Neutrophil (primary cell): ENCODE measurements at regions not wholly inside any gene's neighbourhood (a gene's known extent, or its start where the extent isn't known, plus 50 kb on each side); places are given as distances from the start of the nearest gene placed in this dataset.

Source experiments
- H3K27ac ChIP-seq: fragments of 200-600 bp; sonication (generic); 2 replicates; pipeline ENCODE4 v1.5.1; 2016; ENCODE audit warnings: mild to moderate bottlenecking, moderate library complexity
- H3K27me3 ChIP-seq: fragments of 200-600 bp; sonication (generic); 2 replicates; pipeline ENCODE4 v1.6.0; 2016; ENCODE audit warnings: mild to moderate bottlenecking
- H3K36me3 ChIP-seq: fragments of 200-600 bp; sonication (generic); 2 replicates; pipeline ENCODE4 v1.5.1; 2017
- H3K4me1 ChIP-seq, 2 experiments: fragments of 200-600 bp in 1 of 2; sonication (generic) in 1 of 2; 1 replicate in 1 of 2; 2 replicates in 1 of 2; pipeline versions ENCODE4 v1.5.1 to v1.6.1; 2013 to 2016; ENCODE audit warnings: low read depth in 1 of 2, low read length in 1 of 2, mild to moderate bottlenecking in 1 of 2, moderate library complexity in 1 of 2; ENCODE audit not compliant: control insufficient read depth in 1 of 2, insufficient read depth in 1 of 2
- H3K4me3 ChIP-seq, 2 experiments: fragments of 200-600 bp in 1 of 2; sonication (generic) in 1 of 2; 1 replicate in 1 of 2; 2 replicates in 1 of 2; pipeline ENCODE4 v1.5.1; 2013 to 2016; ENCODE audit warnings: low read depth in 1 of 2, low read length in 1 of 2, mild to moderate bottlenecking in 1 of 2, moderate library complexity in 1 of 2
- H3K9me3 ChIP-seq: fragments of 200-600 bp; sonication (generic); 2 replicates; pipeline ENCODE4 v1.5.1; 2016
- CTCF ChIP-seq: fragments of 200-600 bp; sonication (generic); IDR thresholded peaks from 2 replicates; pipeline ENCODE4 v1.5.1; 2016; ENCODE audit warnings: antibody characterized with exemption

GRCh38 chr18:30359521-30359920 is 683.0 kb downstream of the DSC3 start:
- H3K27me3 ChIP-seq: no peaks in the 10 kb centered on the region
- TF ChIP-seq CTCF: no peak
- H3K27ac ChIP-seq: no peak overlapping the region
- H3K9me3 ChIP-seq: no peaks in the 10 kb centered on the region
- no peaks in the 10 kb centered on the region for H3K4me1 ChIP-seq
- H3K4me3 ChIP-seq: no peak overlapping the region
- no peaks in the 10 kb centered on the region for H3K36me3 ChIP-seq

- Histone ChIP-seq H3K4me1 (no peaks in the 10 kb centered on the region), H3K36me3 (no peaks in the 10 kb centered on the region), H3K27ac (no peak overlapping the region), H3K9me3 (no peaks in the 10 kb centered on the region), H3K4me3 (no peak overlapping the region), H3K27me3 (no peaks in the 10 kb centered on the region)
- no peak for TF ChIP-seq CTCF
Measured at GRCh38 chr18:30358555-30358954, 684.0 kb downstream of the DSC3 start.

- Histone ChIP-seq H3K4me3 (no peak overlapping the region), H3K36me3 (no peaks in the 10 kb centered on the region), H3K9me3 (no peaks in the 10 kb centered on the region), H3K27me3 (no peaks in the 10 kb centered on the region), H3K4me1 (no peaks in the 10 kb centered on the region), H3K27ac (no peak overlapping the region)
- no peak for TF ChIP-seq CTCF
Measured at GRCh38 chr18:30352551-30353168, 689.9 kb downstream of the DSC3 start.

DNA sequence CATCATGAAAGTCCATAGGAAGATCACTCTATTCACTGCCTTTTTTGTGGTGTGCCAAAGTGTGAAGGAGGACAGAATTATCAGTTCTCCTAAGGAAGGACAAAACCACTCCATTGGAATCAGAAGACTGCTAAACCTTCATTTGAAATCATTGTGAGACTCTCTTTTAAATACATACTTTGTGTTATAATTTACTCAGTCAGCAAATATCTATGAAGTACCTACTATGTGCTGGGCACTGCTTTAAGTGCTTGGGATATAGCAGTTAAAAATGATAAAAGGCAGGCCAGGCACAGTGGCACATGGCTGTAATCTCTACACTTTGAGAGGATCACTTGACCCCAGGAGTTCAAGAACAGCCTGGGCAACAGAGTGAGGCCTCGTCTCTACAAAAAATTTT is 692.3 kb downstream of the DSC3 start:
- no peak for TF ChIP-seq CTCF
- no peaks in the 10 kb centered on the region for H3K36me3 ChIP-seq

DNA sequence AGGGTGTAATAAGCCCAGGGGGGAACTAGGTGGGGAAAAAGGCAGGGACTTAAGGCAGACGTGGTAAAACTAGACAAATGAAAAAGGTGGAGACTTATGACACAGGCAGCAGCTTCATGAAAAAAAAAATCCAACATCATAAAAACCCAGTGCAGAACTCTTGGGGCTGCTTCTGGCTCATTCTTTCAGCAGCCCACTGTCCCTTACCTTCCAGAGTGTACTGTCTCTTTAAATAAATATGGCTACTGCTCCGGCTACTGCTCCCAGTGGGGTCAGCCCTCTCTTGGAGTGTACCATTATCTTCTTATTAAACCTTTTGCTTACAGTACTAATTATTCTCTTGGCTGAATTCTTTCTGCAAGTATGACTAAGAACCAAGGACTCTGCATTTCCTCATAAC is 699.5 kb downstream of the DSC3 start:
- Histone ChIP-seq H3K27ac (no peak overlapping the region), H3K9me3 (peaks cover 4% of the 10 kb centered on the region)

More for the DNA sequence above, 692.3 kb downstream of the DSC3 start:
- Histone ChIP-seq H3K27me3 (no peaks in the 10 kb centered on the region), H3K4me1 (no peaks in the 10 kb centered on the region), H3K4me3 (no peak overlapping the region), H3K9me3 (peaks cover 4% of the 10 kb centered on the region), H3K27ac (no peak overlapping the region)

More for the DNA sequence above, 699.5 kb downstream of the DSC3 start:
- Histone ChIP-seq H3K27me3 (no peaks in the 10 kb centered on the region), H3K4me1 (no peaks in the 10 kb centered on the region), H3K4me3 (no peak overlapping the region), H3K36me3 (no peaks in the 10 kb centered on the region)
- TF ChIP-seq CTCF: no peak
